ENCODE measurements at regions not wholly inside any gene's neighbourhood (a gene's known extent, or its start where the extent isn't known, plus 50 kb on each side); places are given as distances from the start of the nearest gene placed in this dataset.

GRCh38 chr1:199931666-199932377 lies 95.7 kb upstream of the NR5A2 start:
- ChIA-PET CTCF (no interaction called here), POLR2A (no interaction called here)
- TF ChIP-seq, protein P1, sequence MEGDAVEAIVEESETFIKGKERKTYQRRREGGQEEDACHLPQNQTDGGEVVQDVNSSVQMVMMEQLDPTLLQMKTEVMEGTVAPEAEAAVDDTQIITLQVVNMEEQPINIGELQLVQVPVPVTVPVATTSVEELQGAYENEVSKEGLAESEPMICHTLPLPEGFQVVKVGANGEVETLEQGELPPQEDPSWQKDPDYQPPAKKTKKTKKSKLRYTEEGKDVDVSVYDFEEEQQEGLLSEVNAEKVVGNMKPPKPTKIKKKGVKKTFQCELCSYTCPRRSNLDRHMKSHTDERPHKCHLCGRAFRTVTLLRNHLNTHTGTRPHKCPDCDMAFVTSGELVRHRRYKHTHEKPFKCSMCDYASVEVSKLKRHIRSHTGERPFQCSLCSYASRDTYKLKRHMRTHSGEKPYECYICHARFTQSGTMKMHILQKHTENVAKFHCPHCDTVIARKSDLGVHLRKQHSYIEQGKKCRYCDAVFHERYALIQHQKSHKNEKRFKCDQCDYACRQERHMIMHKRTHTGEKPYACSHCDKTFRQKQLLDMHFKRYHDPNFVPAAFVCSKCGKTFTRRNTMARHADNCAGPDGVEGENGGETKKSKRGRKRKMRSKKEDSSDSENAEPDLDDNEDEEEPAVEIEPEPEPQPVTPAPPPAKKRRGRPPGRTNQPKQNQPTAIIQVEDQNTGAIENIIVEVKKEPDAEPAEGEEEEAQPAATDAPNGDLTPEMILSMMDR (IDR thresholded peaks at IDR 0.05; ENCODE audit: control extremely low read depth, extremely low read depth, low read depth, missing control alignments): no peak
- DNase-seq (ENCODE audit: extremely low spot score): no peak

DNA sequence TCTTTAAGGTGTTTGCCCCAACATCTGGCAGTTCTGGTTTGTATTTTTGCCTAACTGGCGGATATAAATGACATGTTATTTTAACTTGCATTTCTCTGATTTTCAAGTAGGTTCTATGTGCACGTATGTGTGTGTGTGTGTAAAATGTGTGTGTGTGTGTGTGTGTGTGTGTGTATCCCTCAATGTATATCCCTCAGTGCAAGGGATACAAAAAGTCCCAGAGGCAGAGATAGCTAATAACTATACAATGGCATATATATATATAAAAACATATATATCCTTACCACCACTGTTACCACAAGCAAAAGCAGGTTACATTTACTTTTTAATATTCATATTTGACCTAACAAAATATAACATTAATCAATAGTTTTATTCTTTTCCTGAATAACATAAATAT lies 95.0 kb upstream of the NR5A2 start:
- POLR2A ChIA-PET: no interaction called here
- DNase-seq (ENCODE audit: extremely low spot score): no peak
- TF ChIP-seq, protein P1 (IDR thresholded peaks at IDR 0.05; ENCODE audit: control extremely low read depth, extremely low read depth, low read depth, missing control alignments): no peak
- CTCF ChIA-PET: no interaction called here

GRCh38 chr1:199936441-199936840 lies 91.1 kb upstream of the NR5A2 start:
- ChIA-PET POLR2A (no interaction called here), CTCF (no interaction called here)
- no peak for DNase-seq (ENCODE audit: extremely low spot score)
- TF ChIP-seq, protein P1 (IDR thresholded peaks at IDR 0.05; ENCODE audit: control extremely low read depth, extremely low read depth, low read depth, missing control alignments): no peak

- ChIA-PET POLR2A (no interaction called here), CTCF (no interaction called here)
Measured at GRCh38 chr1:199937161-199937560, 90.3 kb upstream of the NR5A2 start.

DNA sequence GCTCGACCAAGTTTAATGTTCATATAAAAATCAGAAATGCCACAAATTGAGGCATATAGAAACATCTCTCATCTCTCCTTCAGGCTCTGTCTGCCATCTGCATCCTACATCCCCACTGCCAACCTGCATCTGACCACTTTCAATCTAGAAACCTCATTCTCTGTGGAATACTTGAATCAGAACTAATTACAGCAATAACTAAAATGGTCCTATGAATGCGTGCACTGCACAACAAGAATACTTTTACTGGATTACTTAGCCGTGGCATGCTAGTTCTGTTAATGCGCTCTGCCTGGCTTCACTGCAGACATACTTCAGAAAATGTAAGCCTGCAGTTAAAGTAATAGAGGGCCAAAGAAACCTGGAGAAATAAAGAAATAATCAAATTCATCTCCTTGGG lies 89.8 kb upstream of the NR5A2 start:
- ChIA-PET POLR2A (no interaction called here), CTCF (no interaction called here)

More at GRCh38 chr1:199937161-199937560, 90.3 kb upstream of the NR5A2 start:
- no peak for DNase-seq (ENCODE audit: extremely low spot score)
- TF ChIP-seq, protein P1 (IDR thresholded peaks at IDR 0.05; ENCODE audit: control extremely low read depth, extremely low read depth, low read depth, missing control alignments): no peak

GRCh38 chr1:199944986-199945385 lies 82.5 kb upstream of the NR5A2 start:
- DNase-seq (ENCODE audit: extremely low spot score): no peak
- CTCF ChIA-PET: interaction anchor here (1.0 to 1.2 kb wide), 2 partner anchors 9 to 11 kb away, joined by 3 to 4 read pairs; no protein-coding TSS in a partner anchor
- POLR2A ChIA-PET: no interaction called here
- TF ChIP-seq, protein P1 (IDR thresholded peaks at IDR 0.05; ENCODE audit: control extremely low read depth, extremely low read depth, low read depth, missing control alignments): no peak

More for the DNA sequence above, 89.8 kb upstream of the NR5A2 start:
- TF ChIP-seq, protein P1 (IDR thresholded peaks at IDR 0.05; ENCODE audit: control extremely low read depth, extremely low read depth, low read depth, missing control alignments): no peak
- DNase-seq (ENCODE audit: extremely low spot score): no peak
